Keratinocyte (primary cell): ENCODE measurements at regions not wholly inside any gene's neighbourhood (a gene's known extent, or its start where the extent isn't known, plus 50 kb on each side); places are given as distances from the start of the nearest gene placed in this dataset.

Experiments
- DNase-seq: peaks from one replicate; pipeline ENCODE4 v3.0.0-alpha.2; 2011; ENCODE audit warnings: low read depth, missing footprints, low spot score
- FAIRE-seq: peaks from 2 replicates; lab custom pipeline; 2011; peaks lifted over from hg19 to GRCh38; lab: Jason Lieb, UNC
- H2AFZ ChIP-seq: 2 replicates; pipeline ENCODE4 v1.6.0; 2012; ENCODE audit warnings: low read length, control low read depth, inconsistent platforms; ENCODE audit not compliant: control insufficient read depth
- H3K27ac ChIP-seq: 2 replicates; pipeline ENCODE4 v1.5.1; 2011; ENCODE audit warnings: low read length; ENCODE audit not compliant: control insufficient read depth, insufficient read depth
- H3K27me3 ChIP-seq: 3 replicates; pipeline ENCODE4 v1.6.0; 2011; ENCODE audit warnings: low read length; ENCODE audit not compliant: control insufficient read depth, insufficient read depth; ENCODE audit errors: extremely low read depth
- H3K36me3 ChIP-seq, 2 experiments: 2 replicates in 1 of 2; 3 replicates in 1 of 2; pipeline ENCODE4 v1.5.1; 2011; ENCODE audit warnings: low read length in 2 of 2, mild to moderate bottlenecking in 1 of 2; ENCODE audit not compliant: control insufficient read depth in 2 of 2, insufficient read depth in 2 of 2; ENCODE audit errors: extremely low read depth in 1 of 2
- H3K4me1 ChIP-seq: 3 replicates; pipeline ENCODE4 v1.5.1; 2011; ENCODE audit warnings: low read length; ENCODE audit not compliant: control insufficient read depth, insufficient read depth; ENCODE audit errors: extremely low read depth
- H3K4me2 ChIP-seq: 3 replicates; pipeline ENCODE4 v1.6.0; 2011; ENCODE audit warnings: low read depth, low read length; ENCODE audit not compliant: control insufficient read depth, insufficient read depth; ENCODE audit errors: extremely low read depth
- H3K4me3 ChIP-seq, 3 experiments: fragments of 200-600 bp in 1 of 3; sonication (generic) in 1 of 3; 2 replicates in 2 of 3; 3 replicates in 1 of 3; pipeline ENCODE4 v1.5.1; 2011 to 2016; ENCODE audit warnings: low read length in 3 of 3, mild to moderate bottlenecking in 3 of 3, control low read depth in 2 of 3, inconsistent platforms in 1 of 3, low read depth in 1 of 3, mixed read lengths in 1 of 3, mixed run types in 1 of 3, moderate library complexity in 1 of 3; ENCODE audit not compliant: control insufficient read depth in 2 of 3, insufficient read depth in 2 of 3; ENCODE audit errors: extremely low read depth in 1 of 3
- H3K79me2 ChIP-seq: 2 replicates; pipeline ENCODE4 v1.6.0; 2012; ENCODE audit warnings: low read length; ENCODE audit not compliant: control insufficient read depth, insufficient read depth
- H3K9ac ChIP-seq: 3 replicates; pipeline ENCODE4 v1.6.0; 2011; ENCODE audit warnings: low read length; ENCODE audit not compliant: control insufficient read depth, insufficient read depth; ENCODE audit errors: extremely low read depth
- H3K9me1 ChIP-seq: 3 replicates; pipeline ENCODE4 v1.6.0; 2011; ENCODE audit warnings: low read length; ENCODE audit not compliant: control insufficient read depth, insufficient read depth; ENCODE audit errors: extremely low read depth
- H3K9me3 ChIP-seq: 2 replicates; pipeline ENCODE4 v1.5.1; 2012; ENCODE audit warnings: low read depth, low read length; ENCODE audit not compliant: control insufficient read depth
- H4K20me1 ChIP-seq: 3 replicates; pipeline ENCODE4 v1.6.0; 2011; ENCODE audit warnings: low read length; ENCODE audit not compliant: control insufficient read depth, insufficient read depth; ENCODE audit errors: extremely low read depth
- EZH2 ChIP-seq: IDR thresholded peaks from one replicate; pipeline ENCODE4 v1.6.1; 2012; ENCODE audit warnings: inconsistent platforms, mild to moderate bottlenecking, low read length, moderate library complexity
- dilution Hi-C: fragments of 300-500 bp; cut with MboI; formaldehyde crosslinking; loops from one replicate; pipeline ENCODE4 v1.7.0; 2020; ENCODE audit warnings: low sequenced_read_pairs; ENCODE audit not compliant: extremely low pct_ligation_motif_present
- TF ChIP-seq, protein P1 (sequence below), 3 experiments: IDR thresholded peaks in 1 of 3; conservative IDR thresholded peaks in 1 of 3; optimal IDR thresholded peaks in 1 of 3; 2 replicates in 2 of 3; 3 replicates in 1 of 3; pipeline versions ENCODE3 to v1.5.1; 2011; ENCODE audit warnings: low read length in 3 of 3, mild to moderate bottlenecking in 3 of 3, moderate library complexity in 2 of 3, control low read depth in 1 of 3, inconsistent platforms in 1 of 3; ENCODE audit not compliant: insufficient read depth in 2 of 3; ENCODE audit errors: extremely low read depth in 1 of 3

GRCh38 chr7:156005202-156005691 is 193.0 kb upstream of the SHH start:
- dilution Hi-C loops, result no loop called here
- H3K4me3 ChIP-seq, result no peak overlapping the region
- no peaks in the 10 kb centered on the region for H3K9me3 ChIP-seq
- H3K4me2 ChIP-seq, result no peak overlapping the region
- no peaks in the 10 kb centered on the region for H3K9me1 ChIP-seq
- no peak overlapping the region for H3K27ac ChIP-seq
- H3K36me3 ChIP-seq, result no peaks in the 10 kb centered on the region
- H4K20me1 ChIP-seq, result no peaks in the 10 kb centered on the region
- H3K79me2 ChIP-seq, result no peaks in the 10 kb centered on the region
- DNase-seq (no peak), FAIRE-seq (no peak)
- H3K4me1 ChIP-seq, result no peaks in the 10 kb centered on the region
- H3K27me3 ChIP-seq, result no peaks in the 10 kb centered on the region
- H3K9ac ChIP-seq, result no peak overlapping the region
- TF ChIP-seq EZH2, result no peak
- TF ChIP-seq, protein P1, sequence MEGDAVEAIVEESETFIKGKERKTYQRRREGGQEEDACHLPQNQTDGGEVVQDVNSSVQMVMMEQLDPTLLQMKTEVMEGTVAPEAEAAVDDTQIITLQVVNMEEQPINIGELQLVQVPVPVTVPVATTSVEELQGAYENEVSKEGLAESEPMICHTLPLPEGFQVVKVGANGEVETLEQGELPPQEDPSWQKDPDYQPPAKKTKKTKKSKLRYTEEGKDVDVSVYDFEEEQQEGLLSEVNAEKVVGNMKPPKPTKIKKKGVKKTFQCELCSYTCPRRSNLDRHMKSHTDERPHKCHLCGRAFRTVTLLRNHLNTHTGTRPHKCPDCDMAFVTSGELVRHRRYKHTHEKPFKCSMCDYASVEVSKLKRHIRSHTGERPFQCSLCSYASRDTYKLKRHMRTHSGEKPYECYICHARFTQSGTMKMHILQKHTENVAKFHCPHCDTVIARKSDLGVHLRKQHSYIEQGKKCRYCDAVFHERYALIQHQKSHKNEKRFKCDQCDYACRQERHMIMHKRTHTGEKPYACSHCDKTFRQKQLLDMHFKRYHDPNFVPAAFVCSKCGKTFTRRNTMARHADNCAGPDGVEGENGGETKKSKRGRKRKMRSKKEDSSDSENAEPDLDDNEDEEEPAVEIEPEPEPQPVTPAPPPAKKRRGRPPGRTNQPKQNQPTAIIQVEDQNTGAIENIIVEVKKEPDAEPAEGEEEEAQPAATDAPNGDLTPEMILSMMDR (optimal IDR thresholded peaks at IDR 0.05 in 1 of 3, IDR thresholded peaks at IDR 0.05 in 1 of 3, conservative IDR thresholded peaks at IDR 0.05 in 1 of 3; ENCODE audit: extremely low read depth in 1 of 3, insufficient read depth in 2 of 3, low read length in 3 of 3), result no peak
- no peak overlapping the region for H2AFZ ChIP-seq

GRCh38 chr7:156004265-156005201 is 192.3 kb upstream of the SHH start:
- Histone ChIP-seq H3K27ac (no peak overlapping the region), H3K4me1 (no peaks in the 10 kb centered on the region), H3K9me1 (no peaks in the 10 kb centered on the region), H3K79me2 (no peaks in the 10 kb centered on the region), H3K4me2 (no peak overlapping the region), H2AFZ (no peak overlapping the region), H3K27me3 (no peaks in the 10 kb centered on the region), H3K9me3 (no peaks in the 10 kb centered on the region), H3K36me3 (no peaks in the 10 kb centered on the region), H3K4me3 (no peak overlapping the region), H4K20me1 (no peaks in the 10 kb centered on the region), H3K9ac (no peak overlapping the region)
- TF ChIP-seq EZH2, result no peak
- TF ChIP-seq, protein P1 (optimal IDR thresholded peaks at IDR 0.05 in 1 of 3, IDR thresholded peaks at IDR 0.05 in 1 of 3, conservative IDR thresholded peaks at IDR 0.05 in 1 of 3; ENCODE audit: extremely low read depth in 1 of 3, insufficient read depth in 2 of 3, low read length in 3 of 3), result no peak
- FAIRE-seq (no peak), DNase-seq (no peak)
- dilution Hi-C loops, result no loop called here
